IMR-90 (cell line): ENCODE measurements at regions not wholly inside any gene's neighbourhood (a gene's known extent, or its start where the extent isn't known, plus 50 kb on each side); places are given as distances from the start of the nearest gene placed in this dataset.

ENCODE experiments used
- ATAC-seq: fragments of 200-7000 bp; cut with Tn5 transposase; 2 replicates; pipeline ENCODE4 v1.9.1; 2020; ENCODE audit warnings: low read depth, mild to moderate bottlenecking, moderate library complexity
- BruUV-seq: library from RNA; stranded (reverse); fragments of 400-500 nt; replicated peaks from 2 replicates; lab custom pipeline; 2021; lab: Mats Ljungman, UMichigan
- CTCF ChIA-PET: fragments of 300-600 bp; formaldehyde crosslinking; extraction: SDS; loops from one replicate; lab custom pipeline; 2021; ENCODE audit warnings: antibody characterized with exemption; lab: Yijun Ruan, JAX
- POLR2A ChIA-PET: fragments of 300-600 bp; sonication (Branson Sonifier 250); formaldehyde crosslinking; loops from one replicate; lab custom pipeline; 2022; ENCODE audit warnings: antibody characterized with exemption; ENCODE audit not compliant: unreplicated experiment; lab: Charles Lee
- DNase-seq: peaks from one replicate; pipeline ENCODE4 v3.0.0; 2013
- H2AFZ ChIP-seq: replicated peaks from 2 replicates; pipeline ENCODE3; 2013; ENCODE audit warnings: low read length, mild to moderate bottlenecking; ENCODE audit not compliant: poor library complexity
- H2AK5ac ChIP-seq: 2 replicates; pipeline ENCODE4 v1.6.1; 2013; ENCODE audit warnings: low read depth, low read length, inconsistent platforms
- H2AK9ac ChIP-seq: replicated peaks from 2 replicates; pipeline ENCODE3; 2013; ENCODE audit warnings: mild to moderate bottlenecking, low read depth, low read length, moderate library complexity; ENCODE audit not compliant: poor library complexity
- H2BK120ac ChIP-seq: 2 replicates; pipeline ENCODE4 v1.6.1; 2013; ENCODE audit warnings: low read depth, low read length, inconsistent platforms
- H2BK15ac ChIP-seq: 3 replicates; pipeline ENCODE4 v1.6.1; 2013; ENCODE audit warnings: low read depth, low read length, inconsistent platforms
- H2BK20ac ChIP-seq: 2 replicates; pipeline ENCODE4 v1.6.1; 2013; ENCODE audit warnings: low read depth, mild to moderate bottlenecking, inconsistent platforms, low read length, moderate library complexity
- H2BK5ac ChIP-seq: 2 replicates; pipeline ENCODE4 v1.6.1; 2013; ENCODE audit warnings: mild to moderate bottlenecking, low read depth, low read length, inconsistent platforms; ENCODE audit not compliant: poor library complexity, severe bottlenecking
- H3K14ac ChIP-seq: replicated peaks from 2 replicates; pipeline ENCODE4 v1.6.1; 2013; ENCODE audit warnings: low read depth, low read length, inconsistent platforms
- H3K18ac ChIP-seq: 2 replicates; pipeline ENCODE4 v1.6.1; 2013; ENCODE audit warnings: low read depth, low read length, control low read depth
- H3K23ac ChIP-seq: 2 replicates; pipeline ENCODE4 v1.6.1; 2013; ENCODE audit warnings: low read depth, low read length, inconsistent platforms
- H3K27ac ChIP-seq: 2 replicates; pipeline ENCODE4 v1.5.1; 2013; ENCODE audit warnings: mild to moderate bottlenecking, control low read depth, low read length; ENCODE audit not compliant: insufficient read depth
- H3K27me3 ChIP-seq: 2 replicates; pipeline ENCODE4 v1.6.1; 2013; ENCODE audit warnings: low read length; ENCODE audit not compliant: control insufficient read depth, insufficient read depth
- H3K36me3 ChIP-seq: 2 replicates; pipeline ENCODE4 v1.6.1; 2013; ENCODE audit warnings: low read length, mixed read lengths; ENCODE audit not compliant: control insufficient read depth, insufficient read depth
- H3K4ac ChIP-seq: 2 replicates; pipeline ENCODE4 v1.6.1; 2013; ENCODE audit warnings: low read depth, low read length, inconsistent platforms
- H3K4me1 ChIP-seq: 2 replicates; pipeline ENCODE4 v1.6.1; 2013; ENCODE audit warnings: low read length, mixed read lengths; ENCODE audit not compliant: control insufficient read depth, insufficient read depth
- H3K4me2 ChIP-seq: 2 replicates; pipeline ENCODE4 v1.6.1; 2013; ENCODE audit warnings: low read depth, mild to moderate bottlenecking, control low read depth, low read length, moderate library complexity
- H3K4me3 ChIP-seq: 2 replicates; pipeline ENCODE4 v1.5.1; 2013; ENCODE audit warnings: low read depth, mild to moderate bottlenecking, control low read depth, low read length, moderate library complexity; ENCODE audit not compliant: insufficient read depth
- H3K56ac ChIP-seq: 2 replicates; pipeline ENCODE4 v1.6.1; 2013; ENCODE audit warnings: low read length, inconsistent platforms; ENCODE audit not compliant: insufficient read depth; ENCODE audit errors: extremely low read depth
- H3K79me1 ChIP-seq, 2 experiments: 2 replicates each; pipeline ENCODE4 v1.6.1; 2013; ENCODE audit warnings: low read length in 2 of 2, inconsistent platforms in 1 of 2, low read depth in 1 of 2
- H3K9ac ChIP-seq: 2 replicates; pipeline ENCODE4 v1.6.1; 2013; ENCODE audit warnings: low read depth, low read length, control low read depth
- H3K9me1 ChIP-seq: 2 replicates; pipeline ENCODE4 v1.6.1; 2013; ENCODE audit warnings: low read length, inconsistent platforms; ENCODE audit not compliant: insufficient read depth
- H3K9me3 ChIP-seq: 2 replicates; pipeline ENCODE4 v1.6.1; 2013; ENCODE audit warnings: low read length; ENCODE audit not compliant: control insufficient read depth, insufficient read depth
- H4K20me1 ChIP-seq: 2 replicates; pipeline ENCODE4 v1.6.1; 2013; ENCODE audit warnings: low read length, inconsistent platforms; ENCODE audit not compliant: insufficient read depth
- H4K5ac ChIP-seq: 2 replicates; pipeline ENCODE4 v1.6.1; 2013; ENCODE audit warnings: mild to moderate bottlenecking, low read depth, low read length, control low read depth
- H4K8ac ChIP-seq, 2 experiments: 2 replicates each; pipeline ENCODE4 v1.6.1; 2013; ENCODE audit warnings: low read depth in 2 of 2, low read length in 2 of 2, control low read depth in 1 of 2, inconsistent platforms in 1 of 2
- H4K91ac ChIP-seq: 2 replicates; pipeline ENCODE4 v1.6.1; 2013; ENCODE audit warnings: low read depth, low read length, inconsistent platforms; ENCODE audit not compliant: insufficient read depth
- CTCF ChIP-seq: conservative IDR thresholded peaks from 2 replicates; pipeline ENCODE4 v1.5.1; 2012; ENCODE audit warnings: mild to moderate bottlenecking, low read depth, low read length, improper control_type of control experiment
- MXI1 ChIP-seq: IDR thresholded peaks from 2 replicates; pipeline ENCODE4 v1.6.1; 2012; ENCODE audit warnings: low read depth, mild to moderate bottlenecking, low read length, moderate library complexity, borderline replicate concordance
- WGBS, 2 experiments: methylation state at CpG; one replicate each; pipeline versions ENCODE4 v1.1.5 to v1.1.7; 2013; ENCODE audit warnings: missing lambda C conversion rate in 2 of 2; ENCODE audit not compliant: insufficient read length in 1 of 2; ENCODE audit errors: extremely low coverage in 2 of 2; 5-methylcytosine and 5-hydroxymethylcytosine counted together
- dilution Hi-C: fragments of 300-500 bp; cut with HindIII; formaldehyde crosslinking; loops from one replicate; pipeline ENCODE4 v1.14.3; 2018; ENCODE audit warnings: low sequenced_read_pairs; ENCODE audit not compliant: unreplicated experiment
- in situ Hi-C: fragments of 300-500 bp; cut with MboI; formaldehyde crosslinking; loops from 3 replicates; pipeline ENCODE4 v1.14.3; 2019; ENCODE audit warnings: low sequenced_read_pairs, inconsistent platforms, mixed read lengths
- intact Hi-C: fragments of 100-400 bp; cut with micrococcal nuclease; formaldehyde crosslinking; loops from 2 replicates; pipeline ENCODE4 v1.10.0; 2022

DNA sequence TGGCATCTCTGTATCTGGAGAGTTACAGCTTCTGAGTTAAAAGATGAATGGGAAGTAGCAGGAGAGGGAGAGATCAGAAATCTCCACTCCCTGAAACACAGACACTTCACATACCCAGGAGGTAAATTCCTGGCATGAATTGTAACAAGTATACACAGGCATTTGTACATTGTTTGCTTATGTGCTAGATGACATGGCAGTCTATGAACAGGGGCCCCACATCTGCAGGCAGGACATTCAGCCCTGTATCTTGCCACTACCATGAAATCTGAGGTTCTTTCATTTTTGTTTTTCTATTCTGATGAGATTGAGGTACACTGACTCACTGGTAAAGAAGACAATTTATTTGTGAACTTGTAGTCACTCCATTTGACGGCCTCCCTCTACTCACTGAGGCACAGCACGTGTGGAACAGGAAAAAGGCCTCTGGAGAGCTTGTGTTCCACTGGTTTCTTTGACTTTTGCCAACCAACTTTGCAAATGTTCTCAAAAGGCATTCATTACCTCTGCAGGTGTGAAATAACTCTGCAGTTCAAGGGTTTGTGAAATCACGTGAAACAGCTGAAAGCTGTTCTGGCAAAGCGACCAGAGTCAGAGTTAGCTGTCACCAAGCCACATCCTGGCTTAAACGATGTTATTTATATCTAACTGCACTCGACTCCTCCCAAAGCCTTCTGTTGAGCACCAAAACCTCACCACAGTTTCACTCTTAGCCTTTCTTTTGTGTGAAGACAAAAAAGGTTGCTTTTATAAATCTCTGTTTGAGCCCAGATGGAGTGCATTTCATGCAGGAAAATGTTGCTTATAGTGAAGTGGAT, 401.3 kb upstream of the CFAP20DC start:
- no peak for TF ChIP-seq MXI1
- TF ChIP-seq CTCF: no peak
- Histone ChIP-seq H2AK5ac (no peak overlapping the region), H3K36me3 (no peaks in the 10 kb centered on the region), H3K9ac (no peak overlapping the region), H3K23ac (no peak overlapping the region), H4K91ac (no peak overlapping the region), H2BK120ac (no peak overlapping the region), H3K79me1 (no peaks in the 10 kb centered on the region), H3K4me2 (no peak overlapping the region), H4K8ac (no peak overlapping the region), H3K18ac (no peak overlapping the region), H3K9me1 (peaks cover 8% of the 10 kb centered on the region; the same call in 1 of the 2 replicates), H2AFZ (no peak overlapping the region), H3K4me1 (peaks cover 3% of the 10 kb centered on the region; the same call in 1 of the 2 replicates), H2BK20ac (0 out of 2 replicates have a peak overlapping the region, but pooled peaks have one; percentile 8), H2AK9ac (no peak overlapping the region), H3K9me3 (no peaks in the 10 kb centered on the region), H3K14ac (0 out of 2 replicates have a peak overlapping the region, but pooled peaks have one; percentile 19), H2BK5ac (no peak overlapping the region), H3K4ac (0 out of 2 replicates have a peak overlapping the region, but pooled peaks have one; percentile 5), H3K4me3 (no peak overlapping the region), H2BK15ac (no peak overlapping the region), H3K27me3 (no peaks in the 10 kb centered on the region), H3K27ac (no peak overlapping the region), H4K20me1 (no peaks in the 10 kb centered on the region), H4K5ac (no peak overlapping the region), H3K56ac (no peak overlapping the region)
- dilution Hi-C loops: no loop called here
- no peak for DNase-seq
- no CpG with 5 or more reads among the region's 6 CpGs for WGBS, 2 experiments
- peak; percentile 24 for ATAC-seq
- ChIA-PET CTCF (no interaction called here), POLR2A (no interaction called here)
- in situ Hi-C loops: no loop called here
- intact Hi-C loops: no loop called here
- BruUV-seq: no TSS peak
